Skin of body (tissue), 1 donor: ENCODE measurements at regions not wholly inside any gene's neighbourhood (a gene's known extent, or its start where the extent isn't known, plus 50 kb on each side); places are given as distances from the start of the nearest gene placed in this dataset.

Experiments
- DNase-seq: peaks from one replicate; lab custom pipeline; 2025; lab: John Stamatoyannopoulos, UW

GRCh38 chr11:31910950-31911576 lies 99.9 kb upstream of the PAX6 start:
- no peak for DNase-seq

DNA sequence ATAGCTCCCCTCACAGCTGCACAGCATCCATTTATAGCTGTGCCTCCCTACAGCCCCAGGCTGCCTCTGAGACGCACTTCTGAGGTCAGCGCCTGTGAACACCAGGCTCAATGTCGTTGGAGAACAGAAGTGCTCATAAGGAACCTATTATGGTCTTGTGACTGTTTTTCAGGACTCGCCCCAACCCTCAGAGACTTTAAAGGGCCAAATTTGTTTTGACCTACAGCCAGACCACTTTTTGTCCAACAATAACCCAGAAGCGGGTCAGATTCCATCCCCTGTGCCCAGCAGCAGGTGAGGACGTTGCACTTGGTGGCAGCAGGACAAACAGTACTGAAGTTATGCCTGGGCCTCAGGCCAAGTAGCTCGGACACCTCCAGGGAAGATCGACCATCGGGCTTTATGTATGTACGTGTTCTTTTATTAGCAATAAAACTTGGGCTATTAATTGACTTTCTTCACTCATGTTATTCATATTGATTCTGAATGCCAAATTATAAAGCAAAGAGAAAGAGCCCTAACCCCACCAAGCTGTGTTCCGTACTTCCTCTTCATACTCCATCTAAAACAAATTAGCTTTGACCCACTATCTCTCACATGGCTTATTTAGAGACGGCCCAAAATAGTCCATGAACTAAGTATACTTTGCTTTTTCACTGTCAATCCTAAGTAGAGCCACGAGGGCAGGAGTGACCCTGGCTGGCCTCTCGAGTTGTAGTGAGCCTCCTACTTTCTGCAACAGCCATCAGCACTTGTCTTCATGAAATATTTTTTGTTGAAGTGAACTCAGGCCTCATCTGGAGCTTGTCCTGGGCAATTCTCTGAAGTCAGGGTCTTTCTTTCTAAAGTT lies 92.3 kb upstream of the PAX6 start:
- no peak for DNase-seq

DNA sequence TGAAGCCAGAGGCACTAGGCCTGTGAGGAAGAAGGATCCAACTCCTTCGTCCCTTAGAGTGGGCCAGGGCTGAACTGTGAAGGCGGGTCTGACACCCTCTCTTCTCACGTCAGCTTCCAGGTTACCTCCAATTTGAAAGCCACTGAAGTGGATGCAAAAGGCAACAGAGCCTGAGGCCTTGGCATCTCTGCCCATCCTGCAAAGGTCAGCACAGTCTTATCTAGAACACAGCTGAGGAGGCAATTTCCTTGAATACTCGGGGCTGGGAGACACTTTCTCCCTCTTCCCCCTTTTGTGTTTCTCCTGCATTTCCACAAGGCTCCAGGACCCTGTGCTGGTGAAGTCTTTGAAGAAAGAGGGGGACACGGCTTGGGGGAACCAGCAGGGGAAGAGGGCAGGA lies 91.6 kb upstream of the PAX6 start:
- no peak for DNase-seq

GRCh38 chr11:31895926-31896325 lies 84.8 kb upstream of the PAX6 start:
- DNase-seq = no peak

DNA sequence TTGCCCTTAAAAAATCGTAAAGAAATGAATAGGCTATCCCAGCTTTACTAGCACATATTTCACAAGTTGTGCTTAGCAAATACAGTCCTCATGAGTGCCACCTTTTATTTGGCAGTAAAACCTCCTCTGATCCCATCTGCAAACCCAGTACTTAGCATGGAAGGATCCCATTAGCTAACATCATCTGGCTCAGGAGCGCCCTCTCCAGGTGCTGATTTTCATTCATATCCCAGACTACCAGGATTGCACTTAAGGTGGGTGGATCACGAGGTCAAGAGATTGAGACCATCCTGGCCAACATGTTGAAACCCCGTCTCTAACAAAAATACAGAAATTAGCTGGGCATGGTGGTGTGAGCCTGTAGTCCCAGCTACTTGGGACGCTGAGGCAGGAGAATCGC lies 76.1 kb upstream of the PAX6 start:
- DNase-seq = no peak

GRCh38 chr11:31884080-31884479 lies 73.0 kb upstream of the PAX6 start:
- DNase-seq = no peak

DNA sequence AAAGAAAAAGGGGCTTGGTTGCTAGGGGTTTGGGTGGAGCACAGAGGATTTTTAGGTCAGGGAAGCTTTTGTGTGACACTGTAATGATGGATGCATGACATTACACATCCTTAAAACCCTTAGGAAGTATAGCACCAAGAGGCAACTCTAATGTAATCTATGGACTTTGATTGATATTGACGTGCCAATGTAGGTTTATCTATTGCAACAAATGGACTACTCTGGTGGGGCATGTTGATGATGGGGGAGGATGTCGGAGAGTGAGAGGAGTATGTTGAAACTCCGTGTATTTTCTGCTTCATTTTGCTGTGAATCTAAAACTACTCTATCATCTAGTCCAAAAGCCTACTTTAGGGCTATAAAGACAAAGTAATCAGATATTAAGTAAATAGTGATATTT lies 72.3 kb upstream of the PAX6 start:
- no peak for DNase-seq

- DNase-seq = no peak
Observed at GRCh38 chr11:31882951-31883392, 71.8 kb upstream of the PAX6 start.

GRCh38 chr11:31881825-31882224 lies 70.7 kb upstream of the PAX6 start:
- no peak for DNase-seq

DNA sequence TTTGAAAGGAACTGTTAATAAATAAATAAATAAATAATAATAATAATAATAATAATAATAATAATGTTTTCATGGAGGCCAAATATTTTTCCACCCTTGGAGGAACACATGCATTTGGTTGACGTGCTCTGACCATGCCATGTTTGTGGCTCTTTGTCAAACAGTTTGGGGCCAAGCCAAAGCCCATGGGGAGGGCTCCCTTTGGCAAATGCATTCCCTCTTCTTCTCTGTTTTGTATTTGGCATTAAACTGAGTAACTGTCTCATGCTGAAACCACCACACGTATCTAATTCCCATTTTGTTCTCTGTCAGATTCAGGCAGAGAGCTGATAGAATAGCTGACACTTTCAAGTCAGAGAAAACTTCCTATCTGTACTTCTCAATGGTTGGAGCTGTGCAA lies 68.6 kb upstream of the PAX6 start:
- no peak for DNase-seq

DNA sequence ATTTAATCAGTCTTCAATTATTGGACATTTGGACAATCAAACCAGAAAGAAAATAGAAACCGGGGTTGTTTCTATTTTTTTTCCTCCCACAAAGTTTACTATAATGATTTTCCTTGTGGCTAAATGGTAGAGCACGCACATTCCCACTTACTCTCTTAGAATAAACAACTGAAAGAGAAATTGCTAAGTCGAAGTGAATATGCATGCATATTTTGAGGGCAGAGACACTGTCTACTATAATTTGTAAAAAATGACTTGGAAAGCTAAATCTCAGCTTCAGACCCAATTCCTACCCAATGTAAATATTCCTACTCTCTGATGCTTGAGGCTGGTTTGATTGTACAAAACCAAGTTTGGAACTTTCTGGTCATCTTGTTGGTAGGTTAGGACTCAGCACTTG lies 66.7 kb upstream of the PAX6 start:
- no peak for DNase-seq

GRCh38 chr11:31877083-31877482 lies 66.0 kb upstream of the PAX6 start:
- no peak for DNase-seq

DNA sequence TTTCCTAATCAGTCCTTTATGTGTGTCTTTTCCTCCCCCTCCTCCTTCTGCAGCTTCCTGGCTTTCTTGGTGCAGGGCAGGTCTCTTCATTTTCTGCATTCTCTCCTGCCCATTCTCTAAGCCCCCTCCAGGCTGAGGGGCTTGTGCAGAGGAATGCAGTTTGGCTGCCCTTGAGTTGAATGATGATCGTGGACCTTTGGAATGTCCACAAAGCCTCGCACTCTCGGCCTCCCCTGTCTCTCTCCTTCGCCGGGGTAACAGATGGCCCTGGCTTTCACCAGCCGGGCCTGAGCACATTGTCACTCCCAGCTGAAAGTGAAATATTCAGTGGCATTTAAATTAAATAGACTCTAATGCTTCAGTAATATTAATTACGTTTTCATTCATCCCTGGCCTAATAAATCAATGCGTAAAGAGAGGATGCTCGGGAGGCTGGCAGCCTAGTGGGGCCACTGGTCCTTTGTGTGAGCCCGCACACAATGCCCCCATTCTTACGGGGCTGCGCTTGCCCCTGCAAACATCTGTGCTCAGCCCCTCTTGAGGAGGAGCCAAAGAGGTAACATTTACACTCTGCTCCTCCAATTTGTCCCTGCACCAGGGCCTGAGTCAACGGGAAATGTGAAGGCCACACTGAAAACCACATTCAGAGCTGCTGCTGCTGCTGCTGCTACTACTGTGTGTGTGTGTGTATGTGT lies 64.9 kb upstream of the PAX6 start:
- no peak for DNase-seq

DNA sequence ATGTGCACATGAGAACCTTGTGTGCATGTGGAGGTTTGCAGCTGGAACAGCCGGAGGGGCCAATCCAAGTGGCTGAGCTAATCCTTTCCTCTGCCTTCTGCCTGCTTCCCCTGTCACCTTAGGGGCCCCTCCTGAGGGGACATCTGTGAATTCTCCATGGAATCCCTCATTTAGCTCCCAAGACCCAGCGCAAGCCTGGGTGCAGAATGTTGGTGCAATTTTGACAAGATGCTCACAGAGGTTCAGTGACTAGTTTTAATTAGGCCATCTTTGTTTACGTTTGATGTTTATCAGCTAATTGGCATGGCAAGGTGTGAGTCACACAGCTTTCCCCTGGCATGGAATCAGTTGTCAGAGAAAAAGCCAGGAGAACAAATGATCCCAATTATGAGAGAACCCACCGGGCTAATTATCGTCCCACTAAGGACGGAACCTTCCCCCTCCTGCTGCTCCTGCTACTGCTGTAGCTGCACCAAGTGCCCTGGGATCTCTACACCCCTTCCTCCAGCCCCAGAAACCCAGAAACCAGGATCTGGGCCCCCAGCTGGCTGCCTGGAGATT lies 63.6 kb upstream of the PAX6 start:
- no peak for DNase-seq

GRCh38 chr11:31873124-31873523 lies 62.0 kb upstream of the PAX6 start:
- no peak for DNase-seq

GRCh38 chr11:31872076-31872443 lies 60.9 kb upstream of the PAX6 start:
- no peak for DNase-seq

DNA sequence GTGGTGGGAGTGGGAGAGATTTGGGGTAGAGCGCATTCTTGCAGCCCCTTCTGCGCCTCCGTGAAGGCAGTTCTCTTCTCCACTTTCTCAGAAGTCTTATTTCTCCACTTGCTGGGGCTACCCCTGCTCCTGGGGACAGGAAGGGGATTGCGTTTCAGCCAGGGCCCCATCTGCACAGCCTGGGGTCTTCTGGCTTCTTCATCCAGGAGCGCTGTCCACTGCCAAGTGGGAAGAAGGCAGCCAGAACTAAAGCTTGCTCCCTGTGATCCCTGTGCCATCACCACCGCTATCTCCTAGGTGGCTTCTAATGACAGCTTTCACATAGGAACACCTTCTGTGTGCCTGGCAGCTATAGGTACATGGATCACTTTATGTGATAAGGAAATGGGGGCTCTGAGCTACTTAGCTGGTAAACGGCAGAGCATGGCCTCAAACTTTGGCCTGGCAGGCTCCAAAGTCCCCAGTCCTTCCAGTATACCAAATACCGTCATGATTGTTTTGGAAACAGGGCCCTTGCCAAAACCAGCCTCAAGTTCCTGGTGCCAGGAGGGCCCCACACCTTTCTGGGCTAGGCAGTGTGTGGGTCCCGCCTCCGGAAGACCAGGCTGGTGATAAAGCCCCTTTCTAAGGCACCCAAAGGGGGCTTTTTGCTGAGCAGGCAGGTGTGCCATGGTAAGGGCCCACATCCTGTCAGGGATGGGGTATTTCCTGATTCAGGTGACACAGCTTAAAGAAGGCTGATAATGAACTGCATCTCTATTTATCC lies 60.4 kb upstream of the PAX6 start:
- DNase-seq = no peak

DNA sequence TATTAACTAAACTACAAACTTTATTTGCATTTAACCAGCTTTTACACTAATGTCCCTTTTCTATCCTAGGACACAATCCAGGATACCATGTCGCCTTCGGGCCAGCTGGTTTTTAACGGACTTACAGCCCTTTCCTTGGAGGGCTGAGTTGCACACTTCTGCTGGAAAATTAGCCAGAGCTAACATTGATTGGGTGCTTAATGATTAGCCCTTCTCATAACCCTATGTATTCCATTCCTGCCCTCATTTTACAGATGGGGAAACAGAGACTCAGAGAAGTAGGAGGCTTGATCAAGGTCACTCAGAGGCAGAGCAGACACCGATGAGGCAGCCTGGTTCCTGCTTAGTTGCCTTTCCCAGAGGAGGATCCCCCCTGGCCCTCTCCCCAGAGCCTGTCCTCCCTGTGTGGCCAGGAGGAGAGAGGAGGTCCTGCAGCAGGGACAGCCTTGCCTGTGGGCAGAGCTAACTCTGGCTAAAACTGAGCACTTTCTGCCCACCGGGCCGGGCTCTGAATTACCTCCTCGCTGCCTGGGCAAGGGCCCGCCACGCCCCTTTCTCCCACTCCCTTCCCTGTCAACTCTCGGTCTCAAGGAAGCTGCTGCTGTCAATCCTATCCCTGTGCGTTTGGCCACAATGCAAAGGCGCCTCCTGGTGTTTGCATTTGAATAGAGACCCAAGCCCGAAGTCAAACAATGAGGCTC lies 59.6 kb upstream of the PAX6 start:
- DNase-seq = peak; percentile 12

GRCh38 chr11:31869986-31870385 lies 58.9 kb upstream of the PAX6 start:
- DNase-seq = no peak

GRCh38 chr11:31865606-31866300 lies 54.6 kb upstream of the PAX6 start:
- no peak for DNase-seq
